Esophagus mucosa (tissue), 1 donor: ENCODE measurements at regions not wholly inside any gene's neighbourhood (a gene's known extent, or its start where the extent isn't known, plus 50 kb on each side); places are given as distances from the start of the nearest gene placed in this dataset.

Source experiments
- ATAC-seq: fragments of 200-7000 bp; cut with Tn5 transposase; one replicate; pipeline ENCODE4 v1.9.1; 2020
- donor health status: DM: yes; HTN: yes; CAD: no.

GRCh38 chr20:10864076-10864672 lies 190.4 kb upstream of the JAG1 start:
- peak; percentile 98 for ATAC-seq

- no peak for ATAC-seq
These were observed 194.5 kb upstream of the JAG1 start for GRCh38 chr20:10868299-10868698.

GRCh38 chr20:10873026-10873425 lies 199.2 kb upstream of the JAG1 start:
- ATAC-seq, result peak; percentile 64

- no peak for ATAC-seq
These were observed 201.9 kb upstream of the JAG1 start for GRCh38 chr20:10875653-10876052.

GRCh38 chr20:10876558-10876957 lies 202.8 kb upstream of the JAG1 start:
- peak; percentile 64 for ATAC-seq

- ATAC-seq, result peak; percentile 13
These were observed 203.5 kb upstream of the JAG1 start for GRCh38 chr20:10877342-10877741.

GRCh38 chr20:10883166-10883565 lies 209.4 kb upstream of the JAG1 start:
- ATAC-seq, result no peak

GRCh38 chr20:10893321-10893720 lies 219.5 kb upstream of the JAG1 start:
- ATAC-seq, result no peak

- peak; percentile 57 for ATAC-seq
These were observed 223.5 kb upstream of the JAG1 start for GRCh38 chr20:10897336-10897735.

GRCh38 chr20:10898552-10898951 lies 224.8 kb upstream of the JAG1 start:
- no peak for ATAC-seq

GRCh38 chr20:10902174-10902573 lies 228.4 kb upstream of the JAG1 start:
- ATAC-seq, result no peak

GRCh38 chr20:10902576-10903282 lies 228.9 kb upstream of the JAG1 start:
- no peak for ATAC-seq

GRCh38 chr20:10906834-10907233 lies 233.0 kb upstream of the JAG1 start:
- no peak for ATAC-seq

GRCh38 chr20:10909803-10910202 lies 236.0 kb upstream of the JAG1 start:
- peak; percentile 23 for ATAC-seq

GRCh38 chr20:10910535-10911178 lies 236.9 kb upstream of the JAG1 start:
- ATAC-seq, result no peak

GRCh38 chr20:10911298-10911697 lies 237.5 kb upstream of the JAG1 start:
- ATAC-seq, result no peak

GRCh38 chr20:10915815-10916214 lies 242.0 kb upstream of the JAG1 start:
- no peak for ATAC-seq

- no peak for ATAC-seq
These were observed 242.5 kb upstream of the JAG1 start for GRCh38 chr20:10916312-10916711.

GRCh38 chr20:10917826-10918225 lies 244.0 kb upstream of the JAG1 start:
- no peak for ATAC-seq

GRCh38 chr20:10919396-10920140 lies 245.8 kb upstream of the JAG1 start:
- ATAC-seq, result peak; percentile 87

- ATAC-seq, result no peak
These were observed 246.6 kb upstream of the JAG1 start for GRCh38 chr20:10920396-10920795.

GRCh38 chr20:10921491-10922010 lies 247.8 kb upstream of the JAG1 start:
- no peak for ATAC-seq

- no peak for ATAC-seq
These were observed 248.7 kb upstream of the JAG1 start for GRCh38 chr20:10922506-10922905.
